ENCODE measurements at regions not wholly inside any gene's neighbourhood (a gene's known extent, or its start where the extent isn't known, plus 50 kb on each side); places are given as distances from the start of the nearest gene placed in this dataset.

- Histone ChIP-seq H3K27me3 (no peaks in the 10 kb centered on the region), H3K4me1 (peaks cover 0 to 36% (median 12%) of the 10 kb centered on the region in 3 donors), H3K36me3 (peaks cover 0 to 72% of the 10 kb centered on the region in 2 donors), H3K9me3 (no peaks in the 10 kb centered on the region), H3K27ac (peak overlapping the region in 3 of 4 donors; percentile 49 to 89 (median 81)), H3K4me3 (no peak overlapping the region)
- 80 to 100% methylated on average over 1 of the region's 13 CpGs for WGBS, 2 donors (ENCODE audit: low coverage in 1 of 2)
- no peak for ATAC-seq
- TF ChIP-seq POLR2AphosphoS5 (IDR thresholded peaks at IDR 0.05) (no peak), EP300 (IDR thresholded peaks at IDR 0.05) (no peak), CTCF (IDR thresholded peaks at IDR 0.05) (no peak), POLR2A (IDR thresholded peaks at IDR 0.05) (no peak)
These were observed 61.0 kb upstream of the LYVE1 start for GRCh38 chr11:10629411-10630002.

GRCh38 chr11:10628508-10629236, 60.2 kb upstream of the LYVE1 start:
- Histone ChIP-seq H3K27ac (peak overlapping the region in 3 of 4 donors; percentile 81 to 89 (median 86)), H3K27me3 (no peaks in the 10 kb centered on the region), H3K9me3 (no peaks in the 10 kb centered on the region), H3K4me1 (peaks cover 0 to 44% (median 20%) of the 10 kb centered on the region in 3 donors), H3K36me3 (peaks cover 0 to 70% of the 10 kb centered on the region in 2 donors), H3K4me3 (no peak overlapping the region)
- WGBS, 2 donors (ENCODE audit: low coverage in 1 of 2) = 86% methylated on average over 7 of the region's 10 CpGs; no CpG with 5 or more reads in 1 of the 2 donors
- ATAC-seq = no peak
- TF ChIP-seq POLR2A (IDR thresholded peaks at IDR 0.05) = no peak
- no peak for TF ChIP-seq CTCF (IDR thresholded peaks at IDR 0.05)
- TF ChIP-seq POLR2AphosphoS5 (IDR thresholded peaks at IDR 0.05) = no peak
- TF ChIP-seq EP300 (IDR thresholded peaks at IDR 0.05) = no peak

GRCh38 chr11:10627816-10628215, 59.4 kb upstream of the LYVE1 start:
- Histone ChIP-seq H3K27ac (peak overlapping the region in 3 of 4 donors; percentile 81 to 89 (median 86)), H3K9me3 (no peaks in the 10 kb centered on the region), H3K4me3 (no peak overlapping the region), H3K36me3 (peaks cover 0 to 70% of the 10 kb centered on the region in 2 donors), H3K4me1 (peaks cover 0 to 52% (median 20%) of the 10 kb centered on the region in 3 donors), H3K27me3 (no peaks in the 10 kb centered on the region)
- WGBS, 2 donors (ENCODE audit: low coverage in 1 of 2) = no CpG with 5 or more reads among the region's 5 CpGs
- TF ChIP-seq EP300 (IDR thresholded peaks at IDR 0.05) = no peak
- no peak for TF ChIP-seq POLR2AphosphoS5 (IDR thresholded peaks at IDR 0.05)
- TF ChIP-seq CTCF (IDR thresholded peaks at IDR 0.05) = no peak
- TF ChIP-seq POLR2A (IDR thresholded peaks at IDR 0.05) = no peak
- no peak for ATAC-seq

GRCh38 chr11:10627291-10627690, 58.8 kb upstream of the LYVE1 start:
- no peak for TF ChIP-seq CTCF (IDR thresholded peaks at IDR 0.05)
- no peak for TF ChIP-seq POLR2A (IDR thresholded peaks at IDR 0.05)
- no peak for TF ChIP-seq EP300 (IDR thresholded peaks at IDR 0.05)
- no peak for TF ChIP-seq POLR2AphosphoS5 (IDR thresholded peaks at IDR 0.05)
- H3K27me3 ChIP-seq = no peaks in the 10 kb centered on the region
- H3K36me3 ChIP-seq = peaks cover 0 to 70% of the 10 kb centered on the region in 2 donors
- H3K27ac ChIP-seq = peak overlapping the region in 3 of 4 donors; percentile 81 to 89 (median 86)
- WGBS, 2 donors (ENCODE audit: low coverage in 1 of 2) = 63% methylated on average over 2 of the region's 7 CpGs; no CpG with 5 or more reads in 1 of the 2 donors
- no peak overlapping the region for H3K4me3 ChIP-seq
- H3K4me1 ChIP-seq = peaks cover 0 to 52% (median 20%) of the 10 kb centered on the region in 3 donors
- no peak for ATAC-seq
- H3K9me3 ChIP-seq = no peaks in the 10 kb centered on the region
